Kidney epithelial cell (primary cell): ENCODE measurements at regions not wholly inside any gene's neighbourhood (a gene's known extent, or its start where the extent isn't known, plus 50 kb on each side); places are given as distances from the start of the nearest gene placed in this dataset.

Experiments used
- DNase-seq: peaks from one replicate; pipeline ENCODE4 v3.0.0-alpha.2; 2010; ENCODE audit warnings: low read depth
- H3K27me3 ChIP-seq: 2 replicates; pipeline ENCODE4 v1.6.0; 2011; ENCODE audit warnings: low read length; ENCODE audit not compliant: control insufficient read depth, insufficient read depth
- H3K36me3 ChIP-seq: 2 replicates; pipeline ENCODE4 v1.5.1; 2011; ENCODE audit warnings: low read length; ENCODE audit not compliant: control insufficient read depth, insufficient read depth
- H3K4me3 ChIP-seq: 2 replicates; pipeline ENCODE4 v1.5.1; 2011; ENCODE audit warnings: low read depth, mild to moderate bottlenecking, control low read depth, low read length
- TF ChIP-seq, protein P1 (sequence below): IDR thresholded peaks from 2 replicates; pipeline ENCODE4 v1.5.1; 2011; ENCODE audit warnings: mild to moderate bottlenecking, moderate library complexity, low read length, control low read depth, inconsistent platforms; ENCODE audit not compliant: insufficient read depth, poor library complexity, severe bottlenecking

DNA sequence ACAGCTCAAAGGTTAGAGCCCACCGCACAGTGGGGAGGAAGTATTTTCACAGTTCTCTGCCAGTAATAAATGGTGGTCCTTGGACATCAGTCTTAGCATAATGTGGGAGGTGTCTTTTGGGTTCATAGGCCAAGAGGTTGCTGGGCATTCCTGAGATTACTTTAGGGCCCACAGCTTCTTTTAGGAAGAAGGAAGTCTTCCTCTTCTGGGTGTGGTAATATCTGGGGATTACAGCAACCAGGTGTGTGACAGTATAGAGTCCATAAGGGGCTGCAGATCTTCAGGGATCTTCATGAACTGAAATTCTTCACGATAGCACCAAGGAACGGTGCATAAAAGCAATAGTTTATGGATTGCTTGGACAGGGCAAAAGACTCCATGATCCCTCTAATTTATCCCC is 56.2 kb upstream of the PTGR2 start:
- no peak overlapping the region for H3K4me3 ChIP-seq
- no peaks in the 10 kb centered on the region for H3K36me3 ChIP-seq
- no peak for DNase-seq
- no peaks in the 10 kb centered on the region for H3K27me3 ChIP-seq
- TF ChIP-seq, protein P1, sequence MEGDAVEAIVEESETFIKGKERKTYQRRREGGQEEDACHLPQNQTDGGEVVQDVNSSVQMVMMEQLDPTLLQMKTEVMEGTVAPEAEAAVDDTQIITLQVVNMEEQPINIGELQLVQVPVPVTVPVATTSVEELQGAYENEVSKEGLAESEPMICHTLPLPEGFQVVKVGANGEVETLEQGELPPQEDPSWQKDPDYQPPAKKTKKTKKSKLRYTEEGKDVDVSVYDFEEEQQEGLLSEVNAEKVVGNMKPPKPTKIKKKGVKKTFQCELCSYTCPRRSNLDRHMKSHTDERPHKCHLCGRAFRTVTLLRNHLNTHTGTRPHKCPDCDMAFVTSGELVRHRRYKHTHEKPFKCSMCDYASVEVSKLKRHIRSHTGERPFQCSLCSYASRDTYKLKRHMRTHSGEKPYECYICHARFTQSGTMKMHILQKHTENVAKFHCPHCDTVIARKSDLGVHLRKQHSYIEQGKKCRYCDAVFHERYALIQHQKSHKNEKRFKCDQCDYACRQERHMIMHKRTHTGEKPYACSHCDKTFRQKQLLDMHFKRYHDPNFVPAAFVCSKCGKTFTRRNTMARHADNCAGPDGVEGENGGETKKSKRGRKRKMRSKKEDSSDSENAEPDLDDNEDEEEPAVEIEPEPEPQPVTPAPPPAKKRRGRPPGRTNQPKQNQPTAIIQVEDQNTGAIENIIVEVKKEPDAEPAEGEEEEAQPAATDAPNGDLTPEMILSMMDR, result no peak

DNA sequence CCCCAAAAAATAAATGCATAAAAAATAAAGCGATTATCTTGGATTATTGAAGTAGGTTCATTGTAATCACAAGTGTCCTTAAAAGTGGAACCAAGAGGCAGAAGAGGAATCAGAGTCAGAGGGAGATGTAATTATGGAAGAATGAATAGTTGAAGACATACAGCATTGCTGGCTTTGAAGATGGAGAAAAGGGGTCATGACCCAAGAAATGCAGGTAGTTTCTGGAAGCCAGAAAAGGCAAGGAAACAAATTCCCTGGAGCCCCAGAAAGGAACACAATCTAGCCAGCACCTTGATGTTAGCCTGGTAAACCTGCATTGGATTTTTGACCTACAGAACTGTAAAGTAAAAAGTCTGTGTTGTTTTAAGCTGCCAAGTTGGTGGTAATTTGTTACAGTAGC is 57.5 kb upstream of the PTGR2 start:
- Histone ChIP-seq H3K4me3 (no peak overlapping the region), H3K27me3 (no peaks in the 10 kb centered on the region), H3K36me3 (no peaks in the 10 kb centered on the region)
- no peak for DNase-seq
- TF ChIP-seq, protein P1, result no peak

DNA sequence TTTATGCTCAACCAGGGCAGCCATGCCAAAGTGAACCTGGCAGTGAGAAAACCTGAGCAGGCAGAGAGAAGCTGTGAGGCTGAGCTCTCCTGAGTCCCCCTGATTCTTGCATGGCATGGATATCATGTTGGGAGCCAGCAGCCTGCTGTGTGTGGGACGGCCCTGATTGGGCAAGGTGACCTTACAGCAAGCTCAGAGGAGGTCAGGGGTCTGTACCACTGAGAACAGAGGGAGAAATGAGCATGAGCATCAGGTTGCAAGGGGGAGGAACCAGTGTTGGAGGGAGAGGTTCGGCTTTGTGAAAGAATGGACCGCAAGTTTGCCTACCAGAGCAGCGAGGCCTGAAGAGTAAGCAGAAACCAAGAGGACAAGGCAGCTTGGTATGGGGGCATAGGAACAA is 59.1 kb upstream of the PTGR2 start:
- no peaks in the 10 kb centered on the region for H3K36me3 ChIP-seq
- TF ChIP-seq, protein P1, result no peak
- H3K27me3 ChIP-seq, result no peaks in the 10 kb centered on the region
- no peak overlapping the region for H3K4me3 ChIP-seq
- no peak for DNase-seq

DNA sequence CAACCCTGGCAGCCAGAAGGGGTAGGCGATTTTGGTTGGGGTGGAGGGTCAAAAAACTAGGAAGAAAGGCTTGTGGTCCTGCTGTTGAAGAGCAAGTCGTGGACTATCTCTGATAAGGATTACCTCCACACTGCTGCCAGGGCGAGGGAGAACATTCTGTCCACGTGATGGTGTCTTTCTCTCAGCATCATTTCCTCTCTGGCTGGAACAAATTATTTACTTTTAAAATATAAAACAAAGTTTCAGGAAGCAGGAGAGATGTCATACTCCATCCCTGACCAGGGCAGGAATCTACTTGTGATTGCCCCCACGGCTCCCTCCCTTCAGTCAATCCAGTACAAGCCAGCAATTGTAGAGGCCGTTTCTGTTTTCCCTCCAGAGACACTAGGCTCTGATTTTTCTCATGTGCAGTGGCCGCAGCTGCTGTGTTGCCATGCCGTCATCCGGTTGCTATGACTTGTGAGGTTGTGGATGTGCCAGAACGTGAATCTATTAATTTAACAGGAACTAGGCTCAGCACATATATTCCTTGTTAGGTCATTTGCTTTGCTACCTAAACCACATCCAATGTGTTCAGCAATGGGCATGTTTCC is 61.5 kb upstream of the PTGR2 start:
- Histone ChIP-seq H3K4me3 (no peak overlapping the region), H3K36me3 (no peaks in the 10 kb centered on the region), H3K27me3 (no peaks in the 10 kb centered on the region)
- TF ChIP-seq, protein P1, result no peak
- DNase-seq, result no peak

DNA sequence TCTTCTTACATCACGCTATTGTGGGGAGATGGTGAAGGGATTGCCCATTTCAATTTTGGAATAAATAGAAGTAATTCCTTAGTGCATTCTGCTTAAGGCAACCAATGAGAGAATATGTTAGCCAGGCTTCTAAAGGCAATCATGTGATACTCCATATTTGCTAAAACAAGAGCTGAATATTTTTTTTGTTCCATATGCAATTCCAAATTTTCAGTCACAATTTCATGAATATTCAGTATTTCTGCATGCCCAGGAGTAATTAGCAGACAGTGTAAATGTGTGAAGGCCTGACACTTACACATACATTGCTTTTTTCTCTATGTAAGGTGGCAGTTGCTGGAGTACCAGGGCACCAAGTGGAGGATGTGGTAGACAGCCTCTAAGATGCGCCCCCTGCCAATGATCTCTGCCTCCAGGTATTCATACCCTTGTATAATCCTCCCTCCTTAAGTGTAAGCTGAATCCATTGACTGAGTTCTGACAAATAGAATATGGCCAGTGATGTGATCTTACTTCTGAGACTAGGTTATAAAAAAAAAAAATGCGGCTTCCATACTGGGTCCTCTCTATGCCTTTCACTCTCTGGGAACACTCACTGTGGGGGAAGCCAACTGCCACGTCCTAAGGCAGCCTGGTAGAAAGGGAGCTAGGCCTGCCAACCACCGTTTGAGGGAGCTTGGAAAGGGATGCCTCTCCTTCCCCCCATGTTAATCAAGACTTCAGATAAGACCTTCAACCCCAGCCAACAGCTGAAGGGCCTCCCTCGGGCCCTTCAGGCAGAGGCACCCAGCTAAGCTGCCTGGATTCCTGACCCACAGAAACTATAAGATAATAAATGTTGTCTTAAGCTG is 62.7 kb upstream of the PTGR2 start:
- H3K4me3 ChIP-seq, result no peak overlapping the region
- H3K36me3 ChIP-seq, result no peaks in the 10 kb centered on the region
- TF ChIP-seq, protein P1, result no peak
- no peaks in the 10 kb centered on the region for H3K27me3 ChIP-seq
- no peak for DNase-seq

DNA sequence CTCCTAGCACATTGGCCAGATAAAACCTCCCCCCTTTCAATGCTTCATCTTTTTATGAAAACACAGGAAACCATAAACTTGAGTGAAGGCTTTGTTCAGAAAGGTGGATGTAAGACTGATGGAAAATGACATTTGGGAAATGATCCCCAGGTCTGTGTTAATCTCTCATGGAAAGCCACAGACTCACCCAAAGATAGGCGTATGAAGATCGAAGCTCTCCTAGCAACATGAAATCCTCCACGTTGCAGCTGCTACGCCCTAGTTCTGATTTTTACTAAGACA is 63.4 kb upstream of the PTGR2 start:
- Histone ChIP-seq H3K4me3 (no peak overlapping the region), H3K27me3 (no peaks in the 10 kb centered on the region), H3K36me3 (no peaks in the 10 kb centered on the region)
- TF ChIP-seq, protein P1, result no peak
- DNase-seq, result no peak
